MM.1S (cell line): ENCODE measurements at regions not wholly inside any gene's neighbourhood (a gene's known extent, or its start where the extent isn't known, plus 50 kb on each side); places are given as distances from the start of the nearest gene placed in this dataset.

ENCODE experiments used
- EZH2phosphoT487 ChIP-seq: fragments of 300-600 bp; sonication (generic); IDR thresholded peaks from 2 replicates; pipeline ENCODE4 v1.6.1; 2018; ENCODE audit warnings: antibody characterized with exemption, low read length
- TF ChIP-seq, protein P1 (sequence below): fragments of 300-600 bp; sonication (generic); IDR thresholded peaks from 2 replicates; pipeline ENCODE4 v1.5.1; 2016; ENCODE audit warnings: antibody characterized with exemption, low read length, mixed read lengths

DNA sequence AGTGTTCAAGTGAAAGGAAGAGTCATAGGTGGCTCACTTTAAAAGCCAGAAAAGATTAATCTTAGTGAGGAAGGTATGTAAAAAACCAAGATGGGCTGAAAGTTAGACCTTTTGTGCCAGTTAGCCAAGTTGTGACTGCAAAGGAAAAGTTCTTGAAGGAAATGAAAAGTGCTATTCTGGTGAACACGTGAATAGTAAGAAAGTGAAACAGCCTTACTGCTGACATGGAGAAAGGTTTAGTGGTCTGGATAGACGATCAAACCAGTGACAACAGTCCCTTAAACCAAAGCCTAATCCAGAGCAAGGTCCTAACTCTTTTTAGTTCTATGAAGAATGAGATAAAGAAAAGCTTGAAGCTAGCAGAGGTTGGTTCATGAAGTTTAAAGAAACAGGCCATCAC lies 106.4 kb downstream of the CTH start:
- TF ChIP-seq EZH2phosphoT487 = no peak
- TF ChIP-seq, protein P1, sequence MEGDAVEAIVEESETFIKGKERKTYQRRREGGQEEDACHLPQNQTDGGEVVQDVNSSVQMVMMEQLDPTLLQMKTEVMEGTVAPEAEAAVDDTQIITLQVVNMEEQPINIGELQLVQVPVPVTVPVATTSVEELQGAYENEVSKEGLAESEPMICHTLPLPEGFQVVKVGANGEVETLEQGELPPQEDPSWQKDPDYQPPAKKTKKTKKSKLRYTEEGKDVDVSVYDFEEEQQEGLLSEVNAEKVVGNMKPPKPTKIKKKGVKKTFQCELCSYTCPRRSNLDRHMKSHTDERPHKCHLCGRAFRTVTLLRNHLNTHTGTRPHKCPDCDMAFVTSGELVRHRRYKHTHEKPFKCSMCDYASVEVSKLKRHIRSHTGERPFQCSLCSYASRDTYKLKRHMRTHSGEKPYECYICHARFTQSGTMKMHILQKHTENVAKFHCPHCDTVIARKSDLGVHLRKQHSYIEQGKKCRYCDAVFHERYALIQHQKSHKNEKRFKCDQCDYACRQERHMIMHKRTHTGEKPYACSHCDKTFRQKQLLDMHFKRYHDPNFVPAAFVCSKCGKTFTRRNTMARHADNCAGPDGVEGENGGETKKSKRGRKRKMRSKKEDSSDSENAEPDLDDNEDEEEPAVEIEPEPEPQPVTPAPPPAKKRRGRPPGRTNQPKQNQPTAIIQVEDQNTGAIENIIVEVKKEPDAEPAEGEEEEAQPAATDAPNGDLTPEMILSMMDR = no peak
